HG02840 (cell line): ENCODE measurements at regions not wholly inside any gene's neighbourhood (a gene's known extent, or its start where the extent isn't known, plus 50 kb on each side); places are given as distances from the start of the nearest gene placed in this dataset.
A peak's percentile ranks its signal among the peaks of the same experiment; 100 is the strongest.

Experiments
- ATAC-seq: cut with Tn5 transposase; IDR thresholded peaks from one replicate; pipeline ENCODE4 v1.9.1; 2021; ENCODE audit warnings: mild to moderate bottlenecking, moderate library complexity, moderate number of reproducible peaks; ENCODE audit not compliant: unreplicated experiment, low FRiP score

DNA sequence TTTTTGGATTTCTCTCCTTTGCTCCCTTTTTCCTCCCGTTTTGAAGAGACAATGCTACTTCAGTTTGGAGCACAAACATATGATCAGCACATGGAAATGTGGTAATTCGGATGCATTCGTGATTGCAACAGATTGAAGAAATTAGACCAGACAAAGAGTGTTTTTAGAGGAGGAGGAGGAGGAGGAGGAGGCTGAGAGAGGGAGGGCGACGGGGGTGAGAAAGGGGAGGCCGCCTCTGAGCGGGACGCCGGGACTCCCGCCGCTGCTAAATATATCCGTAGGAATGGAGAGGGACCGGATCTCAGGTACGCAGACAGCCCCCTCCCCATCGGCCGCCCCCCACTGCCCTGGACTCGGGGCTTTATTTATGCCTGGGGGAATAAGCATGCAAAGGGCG is 179.3 kb downstream of the SEC14L1 start:
- no peak for ATAC-seq

DNA sequence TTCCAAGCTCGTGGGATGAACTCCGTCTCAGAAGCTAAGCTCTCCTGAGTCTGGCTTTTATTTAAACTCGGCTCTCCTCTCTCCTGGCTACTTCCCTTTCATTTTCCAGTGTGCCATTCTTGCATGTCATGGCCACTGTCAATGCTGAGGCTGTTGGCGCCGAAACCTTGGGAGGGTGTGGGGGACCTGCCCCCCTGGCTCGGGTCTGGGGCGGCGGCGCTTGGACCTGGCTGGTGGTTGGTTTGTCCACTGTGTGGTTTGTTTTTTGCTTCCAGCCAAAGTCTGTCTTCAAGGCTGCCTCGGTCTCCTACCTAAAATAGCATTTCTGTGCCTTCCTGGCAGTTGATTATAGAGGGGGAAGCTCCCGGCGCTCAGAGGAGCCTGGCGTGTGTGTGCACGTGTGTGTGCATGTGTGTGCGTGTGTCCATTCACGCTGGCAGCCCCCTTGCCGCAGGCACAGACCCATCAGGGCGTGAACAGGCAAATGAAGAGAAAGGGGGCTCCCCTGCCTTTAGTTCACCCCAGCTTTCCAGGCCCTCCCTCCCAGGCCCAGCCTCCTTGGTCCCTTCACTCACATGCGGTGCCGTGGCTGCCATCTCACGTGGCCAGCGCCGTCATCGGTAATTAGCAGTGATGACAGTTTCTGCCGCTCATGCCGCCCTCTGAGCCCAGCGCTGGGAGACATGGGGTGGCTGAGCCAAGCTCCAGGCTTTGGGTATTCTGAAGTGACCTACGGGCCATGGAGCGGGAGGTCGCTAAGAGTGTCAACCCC is 179.9 kb downstream of the SEC14L1 start:
- no peak for ATAC-seq

DNA sequence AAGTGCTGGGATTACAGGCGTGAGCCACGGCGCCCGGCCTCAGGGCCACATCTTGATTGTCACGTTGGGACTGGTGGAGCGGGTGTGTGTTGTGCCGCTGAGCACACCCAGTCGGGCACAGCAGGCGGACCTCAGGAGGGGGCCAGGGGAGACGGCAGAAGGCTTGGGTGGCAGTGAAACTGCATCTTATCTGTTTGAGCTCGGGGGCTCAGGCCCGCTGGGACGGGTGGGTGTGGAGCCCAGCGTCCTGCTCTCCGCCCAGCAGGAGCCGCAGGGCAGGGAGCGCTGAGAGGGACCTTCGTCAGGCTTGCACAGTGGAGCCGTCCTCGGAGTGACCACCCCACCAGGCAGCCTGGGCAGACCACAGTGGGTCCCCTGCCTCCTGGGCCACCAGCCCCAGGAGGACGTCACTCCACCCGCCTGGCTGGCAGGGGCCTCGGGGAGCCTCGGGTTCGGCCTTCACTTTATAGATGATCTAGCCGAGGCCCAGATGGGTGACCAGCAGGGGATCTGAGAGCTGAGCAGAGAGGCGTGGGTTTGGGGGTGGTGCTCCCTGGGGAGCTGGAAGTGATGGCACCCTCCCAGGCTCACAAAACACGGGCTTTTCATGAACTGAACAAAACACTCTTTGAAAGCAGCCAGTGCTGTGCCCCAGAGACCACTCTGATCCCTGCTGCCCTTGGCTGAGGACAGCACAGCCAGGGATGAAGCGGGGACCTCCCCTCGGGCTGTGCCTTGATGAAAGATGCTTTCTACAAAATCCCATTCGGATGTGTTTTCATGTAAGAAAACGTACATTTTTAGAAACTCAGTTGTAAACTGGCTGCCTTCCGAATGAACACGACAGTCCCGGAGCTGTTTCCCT is 181.1 kb downstream of the SEC14L1 start:
- no peak for ATAC-seq

DNA sequence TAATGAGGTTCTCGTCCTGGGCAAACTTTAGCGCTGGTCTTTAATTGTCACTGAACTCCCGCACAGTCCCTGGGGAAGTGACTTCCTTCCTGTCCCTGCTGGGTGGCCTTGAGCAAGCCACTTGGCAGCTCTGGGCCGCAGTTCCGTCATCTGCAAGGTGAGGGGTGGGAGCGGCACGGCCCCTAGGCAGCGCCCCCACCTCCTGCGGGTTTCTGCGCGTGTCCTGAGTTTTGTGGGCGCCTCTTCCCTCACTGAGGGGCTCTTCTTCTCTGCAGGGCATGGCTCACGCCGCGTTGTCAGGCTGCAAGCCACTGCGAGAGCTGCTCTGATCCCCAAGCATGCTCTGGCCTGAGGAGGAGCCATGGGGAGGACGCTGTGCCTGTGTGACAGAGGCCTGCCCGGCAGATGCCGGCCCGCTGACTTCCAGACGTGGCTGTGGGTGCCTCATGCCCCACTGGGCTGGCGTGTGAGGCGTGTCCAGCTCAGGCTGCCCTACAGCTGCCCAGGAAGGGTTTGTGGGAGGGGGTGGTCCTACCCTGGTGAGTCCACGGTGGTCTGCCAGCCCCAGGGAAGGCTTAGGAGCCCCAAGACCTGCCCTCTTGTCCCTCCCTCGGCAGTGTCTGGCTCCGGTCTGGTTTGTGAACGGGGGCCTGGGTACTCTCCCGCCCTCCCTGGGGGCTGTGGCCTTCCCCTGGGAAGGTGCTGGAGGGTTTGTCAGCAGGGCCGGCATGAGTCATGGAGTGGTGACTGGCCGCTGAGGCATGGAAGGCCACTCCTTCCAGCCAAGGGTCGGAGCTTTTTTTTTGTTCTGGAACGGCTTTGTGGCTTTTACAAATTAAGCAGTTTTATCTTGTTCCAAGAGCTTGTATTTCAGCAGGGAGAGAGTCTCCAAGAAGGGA is 182.0 kb downstream of the SEC14L1 start:
- no peak for ATAC-seq

DNA sequence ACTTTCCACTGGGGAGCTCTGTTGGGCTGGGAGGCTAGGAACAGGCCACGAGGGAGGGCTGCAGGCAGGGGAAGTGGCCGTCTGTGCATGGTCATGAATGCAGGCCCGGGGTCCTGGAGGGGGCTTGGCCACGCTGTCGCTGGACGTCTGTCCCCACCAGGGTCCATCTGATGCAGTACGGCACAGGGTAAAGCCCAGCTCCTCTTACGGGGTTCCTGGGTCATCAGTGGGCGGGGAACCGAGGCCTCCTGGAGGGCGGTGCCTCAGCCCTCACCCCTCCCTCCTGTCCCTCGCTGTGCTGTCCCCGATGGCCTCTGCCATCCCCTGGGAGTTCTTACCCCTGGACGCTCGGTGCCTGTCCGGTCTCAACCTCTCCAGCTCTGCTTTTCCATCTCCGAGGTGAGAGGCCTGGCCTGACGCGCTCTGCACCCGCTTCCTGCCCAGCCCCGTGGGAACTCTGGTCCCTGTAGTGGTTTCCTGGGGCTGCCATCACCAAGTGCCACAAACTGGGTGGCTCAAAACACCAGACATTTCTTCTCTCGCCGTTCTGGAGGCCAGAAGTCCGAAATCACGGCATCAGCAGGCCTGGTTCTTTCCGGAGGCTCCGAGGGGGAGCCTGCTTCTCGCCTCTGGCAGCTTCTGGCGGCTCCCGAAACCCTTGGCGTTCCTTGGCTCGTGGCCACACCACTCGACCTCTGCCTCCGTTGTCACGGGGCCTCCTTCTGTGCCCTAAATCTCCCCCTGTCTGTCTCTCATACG is 182.8 kb downstream of the SEC14L1 start:
- no peak for ATAC-seq

DNA sequence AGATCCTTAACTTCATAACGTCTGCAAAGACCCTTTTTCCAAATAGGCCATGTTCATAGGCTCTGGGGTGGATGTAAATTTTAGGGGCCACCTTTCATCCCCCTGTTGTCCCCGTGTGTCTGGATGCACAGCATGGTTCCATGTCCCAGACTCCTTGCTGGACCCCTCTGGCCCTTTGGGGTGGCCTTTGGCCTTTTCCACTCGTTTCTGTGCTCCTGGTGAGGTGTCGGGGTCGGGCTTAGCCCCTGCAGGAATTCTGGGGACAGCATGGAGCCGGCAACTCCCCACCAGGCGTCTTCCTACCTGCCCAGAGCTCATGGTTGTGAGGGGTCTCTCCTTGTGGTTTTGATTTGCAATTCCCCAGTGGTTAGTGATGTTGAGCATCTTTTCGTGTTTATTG is 183.5 kb downstream of the SEC14L1 start:
- no peak for ATAC-seq

DNA sequence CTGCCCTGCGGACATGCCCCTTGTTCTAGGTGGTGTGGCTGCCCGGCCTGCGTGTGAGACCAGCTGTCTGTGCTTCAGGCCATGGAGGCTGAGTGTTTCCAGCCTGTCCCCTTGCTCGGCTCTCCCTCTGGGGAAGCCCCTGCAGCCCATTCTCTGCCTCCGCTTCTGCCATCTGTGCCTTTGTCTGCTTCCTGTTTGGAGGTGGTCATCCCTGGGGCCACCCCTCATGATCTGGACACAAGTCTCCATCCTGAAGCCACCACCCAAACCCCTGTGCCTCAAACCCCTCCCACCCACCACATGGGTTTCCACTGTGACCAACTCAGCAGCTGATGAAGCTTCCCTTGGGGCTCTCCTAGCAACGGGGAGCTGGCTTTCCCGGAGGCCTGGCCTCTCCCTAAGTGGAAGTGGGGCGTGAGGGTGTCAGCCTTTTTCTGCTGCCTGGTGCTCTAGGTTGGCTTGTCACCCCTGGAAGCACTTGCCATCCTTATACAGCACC is 184.9 kb downstream of the SEC14L1 start:
- peak; percentile 10 for ATAC-seq

DNA sequence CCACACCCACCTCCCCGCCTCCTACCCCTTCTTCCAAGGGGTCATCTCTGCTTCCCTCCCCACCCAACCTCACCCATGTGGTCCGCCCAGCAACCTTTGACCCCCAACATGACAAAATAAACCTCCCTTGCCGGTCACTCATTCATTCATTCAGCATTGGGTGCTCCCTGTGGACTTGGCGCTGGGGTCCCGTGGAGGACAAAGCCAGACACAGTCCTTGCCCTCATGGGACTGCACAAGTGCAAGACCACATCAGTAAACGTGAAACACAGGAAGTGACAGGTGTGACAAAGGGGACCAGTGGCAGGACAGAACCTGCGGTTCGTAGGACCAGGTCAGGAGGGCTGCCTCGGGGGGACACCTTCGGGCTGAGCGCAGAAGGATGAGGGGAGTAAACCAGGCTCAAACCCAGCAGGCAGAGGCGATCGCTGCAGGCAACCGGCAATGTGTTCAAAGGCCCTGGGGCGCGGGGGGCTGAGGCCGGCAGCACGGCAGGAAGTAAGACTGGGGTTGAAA is 185.4 kb downstream of the SEC14L1 start:
- no peak for ATAC-seq

DNA sequence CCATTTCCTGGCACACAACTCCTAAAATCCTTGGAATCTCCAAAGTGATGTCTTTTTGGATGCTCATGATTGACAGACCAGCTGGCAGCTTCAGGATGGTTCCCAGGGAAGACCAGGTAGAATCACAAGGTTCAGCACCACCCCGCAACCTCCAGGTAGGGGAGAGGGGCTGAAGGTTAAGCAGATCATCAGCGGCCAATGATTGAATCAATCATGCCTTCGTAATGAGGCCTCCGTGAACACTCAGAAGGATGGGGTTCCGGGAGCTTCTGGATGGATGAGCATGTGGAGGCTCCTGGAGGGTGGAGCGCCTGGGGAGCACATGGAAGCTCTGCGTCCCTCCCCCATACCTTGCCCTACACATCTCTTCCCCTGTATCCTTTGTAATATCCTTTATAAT is 185.9 kb downstream of the SEC14L1 start:
- no peak for ATAC-seq

DNA sequence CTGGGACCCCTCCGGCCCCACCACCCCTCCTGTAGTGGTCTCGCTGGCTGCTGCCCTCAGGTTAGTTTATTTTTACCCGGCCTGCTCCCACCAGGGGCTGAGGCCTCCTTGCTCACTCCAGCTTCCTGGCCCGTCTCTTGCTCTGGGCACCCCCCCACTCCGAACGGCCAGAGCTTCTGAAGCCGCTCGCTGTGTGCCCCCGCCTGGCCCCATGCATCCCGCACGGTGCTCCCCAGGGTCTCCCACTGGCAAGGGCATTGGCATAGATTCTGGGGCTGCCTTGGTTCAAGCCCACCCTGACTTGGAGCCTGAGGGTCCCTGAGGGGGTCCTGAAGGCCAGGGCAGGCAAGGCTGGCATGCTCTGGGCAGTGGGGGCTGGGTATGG is 186.4 kb downstream of the SEC14L1 start:
- no peak for ATAC-seq

DNA sequence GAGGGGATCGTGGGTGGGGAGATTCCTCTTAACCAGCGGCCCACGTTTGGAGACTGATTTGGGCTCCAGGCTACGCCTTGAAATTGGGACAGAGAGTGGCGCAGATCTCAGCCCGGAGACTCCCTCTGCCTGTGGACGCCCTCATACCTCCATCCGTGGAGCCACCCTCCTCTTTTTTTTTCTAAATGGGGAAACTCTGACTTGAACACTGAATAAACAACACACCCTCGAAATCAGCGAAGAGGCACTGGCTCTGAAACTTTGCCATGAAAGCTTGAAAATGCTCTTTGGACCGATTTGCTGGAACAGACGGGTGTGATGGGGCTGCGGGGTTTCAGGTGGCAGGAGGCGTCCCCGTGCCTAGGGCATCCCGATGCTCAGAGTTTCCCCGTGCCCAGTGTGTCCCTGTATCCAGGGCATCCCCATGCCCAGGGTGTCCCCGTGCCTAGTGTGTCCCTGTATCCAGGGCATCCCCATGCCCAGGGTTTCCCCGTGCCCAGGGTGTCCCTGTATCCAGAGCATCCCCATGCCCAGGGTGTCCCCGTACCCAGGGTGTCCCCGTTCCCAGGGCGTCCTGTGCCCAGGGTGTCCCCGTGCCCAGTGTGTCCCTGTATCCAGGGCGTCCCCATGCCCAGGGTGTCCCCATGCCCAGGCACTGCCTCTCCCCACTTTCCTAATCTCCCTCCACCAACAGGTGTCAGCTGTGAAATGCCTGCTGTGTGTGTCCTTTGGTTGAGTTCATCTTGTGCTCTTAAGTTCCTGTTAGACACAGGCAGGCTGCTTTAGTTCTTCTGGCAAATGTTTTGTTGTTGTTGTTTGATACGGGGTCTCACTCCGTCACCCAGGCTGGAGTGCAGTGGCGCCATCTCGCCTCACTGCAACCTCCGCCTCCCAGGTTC is 187.0 kb downstream of the SEC14L1 start:
- ATAC-seq, result no peak

DNA sequence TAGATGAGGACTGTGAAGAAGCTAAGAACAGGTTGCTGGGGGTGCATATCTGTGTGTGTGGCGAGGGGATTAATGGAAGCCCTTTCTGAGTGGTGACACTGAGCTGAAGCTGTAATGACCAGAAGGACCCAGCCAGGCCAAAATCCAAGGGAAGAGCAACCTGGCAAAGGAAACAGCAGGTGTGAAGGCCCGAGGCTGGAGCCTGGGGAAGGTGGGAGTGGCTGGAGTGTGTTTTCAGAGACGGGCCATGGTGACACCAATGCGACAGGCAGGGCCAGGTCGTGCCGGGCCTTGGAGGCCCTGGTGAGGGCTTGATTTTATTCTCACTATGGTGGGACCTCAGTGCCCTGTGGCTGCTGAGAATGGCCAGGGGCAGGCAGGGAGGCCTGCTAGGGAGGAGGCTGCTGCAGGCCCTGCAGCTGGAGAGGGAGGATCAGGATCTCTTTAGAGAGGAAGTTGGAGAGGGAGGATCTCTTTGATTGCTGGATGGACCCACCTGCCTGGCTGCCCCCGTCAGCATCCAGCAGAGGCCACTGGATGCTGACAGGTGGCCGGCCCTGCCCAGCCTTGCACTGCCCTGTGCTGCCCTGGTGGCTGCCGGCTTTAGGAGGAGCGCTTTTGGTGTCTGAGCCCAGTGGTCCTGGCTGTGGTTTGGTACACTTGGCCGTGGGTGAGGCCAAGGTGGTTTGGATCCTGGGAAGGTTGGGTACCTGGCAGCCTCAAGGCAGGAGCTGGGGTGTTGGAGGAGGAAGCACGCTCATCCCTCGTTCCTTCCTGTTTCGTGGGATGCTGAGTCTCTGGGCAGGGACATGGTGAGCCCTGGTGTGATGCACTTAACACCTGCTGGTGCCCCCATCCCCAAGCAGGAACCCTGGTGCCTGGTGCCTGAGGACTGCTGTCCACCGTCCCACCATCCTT is 188.3 kb downstream of the SEC14L1 start:
- no peak for ATAC-seq

DNA sequence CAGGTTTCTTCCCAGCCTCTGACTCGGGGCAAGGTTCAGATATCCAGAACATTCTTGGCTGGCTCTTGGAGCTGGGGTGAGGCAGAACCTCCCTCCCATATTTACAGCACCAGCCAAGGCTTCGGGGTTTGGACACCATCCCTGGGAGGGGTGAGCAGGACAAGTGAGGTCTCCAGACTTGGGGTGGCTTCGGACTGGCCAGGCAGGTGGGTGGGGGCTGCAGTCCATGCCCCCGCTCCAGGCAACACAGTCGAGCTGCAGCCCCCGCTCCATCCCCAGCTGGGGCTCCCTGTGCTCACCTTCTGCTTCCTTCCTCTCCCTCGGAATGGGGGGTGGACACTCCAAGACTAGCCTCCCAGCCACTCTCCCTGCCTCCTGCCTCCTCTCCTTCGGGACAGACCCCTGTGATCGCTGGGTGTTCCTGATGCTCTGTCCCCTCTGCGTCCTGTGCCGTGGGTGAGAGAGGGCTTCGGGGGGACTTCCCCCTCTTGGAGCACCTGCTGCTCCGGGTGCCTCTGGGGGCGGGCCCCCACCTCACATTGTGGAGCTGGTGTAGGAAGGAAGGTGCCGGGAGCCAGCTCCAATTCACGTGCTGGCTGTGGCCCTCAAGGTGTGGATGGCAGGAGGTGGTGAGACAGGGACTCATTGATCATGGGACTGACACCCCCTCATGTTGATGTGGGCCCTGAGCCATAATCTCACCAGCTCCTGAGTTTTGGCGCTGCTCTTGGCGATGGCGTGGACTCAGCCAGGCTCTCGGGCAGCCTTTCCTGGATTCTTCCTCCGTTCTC is 189.2 kb downstream of the SEC14L1 start:
- ATAC-seq, result no peak

DNA sequence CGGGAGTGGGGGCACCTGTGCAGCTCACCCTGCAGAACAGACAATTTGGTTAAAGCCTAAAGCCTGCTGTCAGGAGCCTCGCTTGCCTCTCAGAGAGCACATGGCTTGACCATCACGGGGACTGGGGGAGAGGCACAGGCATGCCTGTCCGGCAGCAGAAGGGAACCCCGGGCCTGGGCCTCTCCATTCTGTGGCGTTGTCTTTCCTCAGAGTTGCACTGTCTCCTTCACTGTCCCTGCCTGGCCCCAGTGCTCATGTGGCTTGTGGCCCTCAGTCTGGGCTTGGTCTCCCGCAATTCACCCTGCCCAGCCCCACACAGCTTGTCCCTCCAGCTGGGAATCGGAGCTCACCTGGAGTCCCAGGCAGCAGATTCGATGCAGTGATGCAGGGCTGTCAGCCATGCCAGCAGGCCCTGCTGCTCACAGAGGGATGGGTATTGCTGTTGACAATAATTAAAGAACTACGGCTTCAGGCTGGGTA is 189.9 kb downstream of the SEC14L1 start:
- no peak for ATAC-seq

DNA sequence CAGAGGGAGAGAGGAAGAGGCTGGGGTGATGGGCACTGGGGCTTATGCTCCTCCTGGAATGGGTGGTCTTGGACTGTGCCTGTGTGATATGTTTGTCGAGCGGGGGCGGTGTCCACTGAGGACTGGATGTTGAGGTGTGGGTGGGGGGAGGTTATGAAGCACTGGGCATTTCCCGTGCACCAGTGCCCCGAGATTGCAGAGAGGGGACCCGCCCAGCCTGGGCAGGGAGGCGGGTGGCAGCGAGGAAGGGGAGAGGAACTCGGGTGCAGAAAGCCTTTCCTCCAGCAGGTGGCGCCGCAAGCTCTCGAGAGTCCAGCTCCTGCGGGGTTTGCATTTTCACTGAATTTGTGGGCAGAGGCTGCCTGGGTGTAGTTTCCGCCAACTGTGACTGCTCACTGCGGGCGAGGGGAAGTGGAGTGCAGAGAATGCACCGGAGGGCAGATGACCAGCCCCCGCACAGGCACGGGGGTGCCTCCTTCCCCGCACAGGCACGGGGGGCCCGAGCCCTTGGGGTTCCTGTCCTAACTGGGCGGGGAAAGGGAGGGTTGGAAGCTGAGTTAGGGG is 190.6 kb downstream of the SEC14L1 start:
- peak; percentile 77 for ATAC-seq
